ENCODE measurements at regions not wholly inside any gene's neighbourhood (a gene's known extent, or its start where the extent isn't known, plus 50 kb on each side); places are given as distances from the start of the nearest gene placed in this dataset.
"Not testable (repeated sequence)": the region's sequence is repeated elsewhere in the genome, so short reads cannot be mapped to it uniquely, and the experiment has no call there.

DNA sequence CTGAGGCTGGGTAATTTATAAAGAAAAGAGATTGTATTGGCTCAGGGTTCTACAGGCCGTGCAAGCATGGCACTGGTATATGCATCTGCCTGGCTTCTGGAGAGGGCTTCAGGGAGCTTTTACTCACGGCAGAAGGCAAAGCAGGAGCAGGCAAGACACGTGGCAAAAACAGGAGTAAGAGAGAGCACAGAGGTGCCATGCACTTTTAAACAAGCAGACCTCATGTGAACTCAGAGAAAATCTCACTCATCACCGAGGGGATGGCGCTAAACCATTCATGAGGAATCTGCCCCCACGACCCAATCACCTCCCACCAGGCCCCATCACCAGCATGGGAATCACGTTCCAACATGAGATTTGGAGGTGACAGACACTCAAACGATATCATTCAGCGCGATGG is 400.7 kb upstream of the RUNX1 start:
- no peak for DNase-seq

DNA sequence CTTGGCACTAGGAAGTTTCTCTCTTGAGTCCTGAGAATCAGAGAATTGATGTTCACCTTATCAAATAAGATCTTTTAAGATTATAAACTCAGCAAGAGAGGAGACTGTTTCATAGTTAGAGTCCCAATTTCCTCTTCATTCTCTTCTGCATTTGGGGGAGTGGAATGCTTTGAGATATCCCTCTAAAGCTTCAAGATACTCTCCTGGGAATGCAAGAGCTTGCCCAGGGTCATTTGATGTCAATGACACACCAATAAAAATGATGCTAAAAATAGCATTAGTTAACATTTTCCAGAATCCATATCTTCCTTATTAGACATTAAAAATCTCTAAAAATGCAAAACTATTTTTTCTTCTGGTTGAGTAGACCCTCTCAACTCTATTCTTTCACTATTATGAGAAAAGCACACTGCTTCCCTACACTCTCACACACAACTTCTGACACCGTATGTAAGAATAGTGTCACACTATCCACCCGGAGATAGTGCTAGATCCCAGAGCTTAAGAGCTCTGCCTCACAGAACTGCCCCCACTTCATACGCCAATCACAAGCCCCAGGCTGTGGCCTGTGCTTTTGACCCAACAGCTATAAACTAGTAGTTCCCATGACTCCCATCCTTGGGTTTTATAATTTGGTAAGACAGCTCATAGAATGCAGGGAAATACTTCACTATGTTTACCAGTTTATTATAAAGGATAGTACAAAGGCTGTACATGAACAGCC is 399.9 kb upstream of the RUNX1 start:
- no peak for DNase-seq

DNA sequence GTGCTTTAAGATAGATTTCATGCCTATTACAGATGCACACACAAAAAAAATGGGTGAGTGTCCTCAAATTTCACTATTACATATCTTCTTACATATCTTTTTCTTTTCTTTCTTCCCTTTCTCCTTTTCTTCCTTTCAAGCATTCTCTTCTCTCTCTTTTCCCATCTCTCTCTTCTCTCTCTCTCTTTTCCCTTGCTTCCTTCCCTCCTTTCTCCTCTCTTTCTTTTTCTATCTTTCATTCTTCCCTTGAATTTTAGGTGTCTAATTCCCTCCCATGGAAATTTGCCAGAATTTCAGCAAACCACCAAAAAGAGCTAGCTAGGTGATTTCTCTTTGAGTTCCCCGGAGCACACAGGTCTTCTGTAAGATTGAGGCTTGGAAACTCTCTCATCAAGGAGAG is 395.3 kb upstream of the RUNX1 start:
- no peak for DNase-seq

DNA sequence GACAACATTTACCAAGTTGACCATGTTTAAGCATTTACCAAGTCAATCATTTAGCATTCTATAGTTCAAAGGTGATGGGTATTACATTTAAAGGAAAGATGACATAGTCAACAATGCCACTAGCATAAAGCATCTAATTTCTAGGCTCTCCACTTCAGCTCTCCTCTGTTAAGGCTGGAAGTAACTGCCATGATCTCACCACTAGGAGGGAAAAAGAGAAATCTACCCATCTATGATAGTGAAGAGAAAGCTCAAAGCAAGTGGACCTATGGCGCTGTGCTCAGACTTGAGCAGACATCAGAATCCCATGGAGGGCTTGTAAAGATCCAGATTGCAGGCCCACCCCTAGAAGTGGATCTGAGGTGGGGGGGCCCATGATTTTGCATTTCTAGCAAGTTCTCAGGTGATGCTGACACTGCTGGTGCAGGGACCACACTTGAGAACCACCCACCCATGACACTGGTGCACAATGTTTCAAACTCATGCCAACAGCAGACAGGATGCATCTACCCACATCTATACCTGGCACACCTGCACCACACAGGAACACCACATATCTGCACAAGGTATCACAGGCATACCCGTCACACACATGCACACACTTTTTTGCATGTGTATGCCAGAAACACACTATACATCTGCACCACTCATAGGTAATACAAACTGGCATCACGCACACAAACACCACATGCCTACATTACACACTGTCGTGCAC is 392.9 kb upstream of the RUNX1 start:
- DNase-seq: no peak

DNA sequence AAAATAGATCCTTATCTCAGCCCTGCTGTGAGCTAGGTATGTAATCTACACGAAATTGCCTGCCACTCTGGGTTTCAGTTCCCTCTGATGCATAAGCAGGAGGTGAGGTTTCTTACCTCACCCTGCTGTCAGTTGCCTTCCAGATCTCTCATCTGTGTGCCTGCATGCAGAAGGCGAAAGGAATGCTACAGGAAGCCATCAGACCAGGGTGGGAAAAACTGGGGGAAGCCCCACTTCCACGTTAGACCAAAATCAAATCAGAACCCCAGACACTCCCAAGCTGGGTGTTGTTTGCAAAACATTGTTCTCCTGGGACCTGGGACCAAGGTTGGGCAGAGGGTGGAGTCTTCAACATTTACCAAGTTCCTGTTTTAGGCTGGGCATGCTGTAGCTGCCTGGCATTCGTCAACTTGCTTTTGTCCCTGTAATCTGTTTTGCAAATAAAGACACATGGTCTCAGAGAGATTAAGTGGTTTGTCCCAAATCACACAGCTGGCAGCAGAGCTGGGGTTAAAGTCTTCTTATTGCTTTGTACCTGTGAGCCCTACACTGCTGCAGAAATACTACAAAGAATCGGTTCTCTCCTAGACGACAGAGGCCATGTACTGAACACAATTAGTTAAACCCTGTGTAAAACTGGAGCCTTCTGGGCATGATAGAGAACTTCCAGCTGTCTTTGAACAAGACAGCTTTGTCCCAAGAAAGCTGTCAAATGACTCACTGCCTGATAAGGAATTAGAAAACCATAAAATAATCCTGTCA is 389.7 kb upstream of the RUNX1 start:
- no peak for DNase-seq

DNA sequence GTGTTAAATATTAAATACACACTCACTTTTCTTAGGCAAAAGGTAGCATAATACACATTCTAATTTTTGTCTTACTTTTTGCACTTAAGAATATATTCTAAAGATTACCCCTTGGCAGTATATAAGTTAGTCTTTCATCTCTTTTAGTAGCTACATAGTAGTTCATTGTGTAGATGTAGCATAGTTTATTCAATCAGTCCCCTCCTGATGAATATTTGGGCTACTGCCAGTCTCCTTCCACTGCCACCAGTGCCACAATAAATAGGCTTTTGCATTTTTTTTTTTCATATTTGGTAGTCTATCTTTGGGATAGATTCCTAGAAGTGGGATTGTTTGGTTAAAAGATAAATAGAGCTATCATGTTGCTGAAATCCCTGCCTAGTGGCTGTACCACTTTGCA is 388.8 kb upstream of the RUNX1 start:
- DNase-seq: no peak

DNA sequence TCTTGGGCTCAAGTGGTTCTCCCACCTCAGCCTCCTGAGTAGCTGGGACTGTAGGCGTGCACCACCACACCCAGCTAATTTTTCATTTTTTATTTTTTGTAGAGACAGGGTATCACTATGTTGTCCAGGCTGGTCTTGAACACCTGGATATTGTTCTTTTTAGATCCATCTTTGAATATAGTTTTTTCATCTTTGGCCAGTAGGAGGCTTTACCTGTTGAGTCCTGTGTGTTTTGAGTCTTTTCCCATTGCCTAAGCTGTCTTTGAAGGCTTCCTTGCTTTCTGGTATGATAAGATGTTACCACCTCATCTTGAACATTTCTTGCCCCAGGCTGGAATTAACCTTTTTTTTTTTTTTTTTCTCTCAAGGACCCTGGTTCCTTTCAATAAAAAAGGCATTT is 387.8 kb upstream of the RUNX1 start:
- DNase-seq: no peak

DNA sequence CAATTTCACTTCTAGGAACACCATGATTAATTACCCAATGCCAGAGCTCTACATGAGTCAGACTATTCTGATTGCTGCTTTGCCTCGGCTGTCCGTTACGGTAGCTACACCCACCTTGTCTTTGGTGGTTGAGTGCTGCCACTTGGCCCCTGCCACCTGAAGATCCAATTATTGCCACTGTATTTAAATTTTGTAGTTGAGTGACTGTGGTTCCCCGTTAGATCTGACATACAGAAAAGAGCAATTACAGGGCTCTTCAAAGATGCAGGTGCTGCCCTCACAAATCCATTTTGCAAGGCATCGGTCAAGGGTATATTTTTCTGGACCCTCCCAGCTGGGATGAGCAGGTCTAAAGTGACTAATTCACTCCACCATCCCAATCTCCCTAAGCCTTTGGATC is 383.5 kb upstream of the RUNX1 start:
- DNase-seq: not testable (repeated sequence)

DNA sequence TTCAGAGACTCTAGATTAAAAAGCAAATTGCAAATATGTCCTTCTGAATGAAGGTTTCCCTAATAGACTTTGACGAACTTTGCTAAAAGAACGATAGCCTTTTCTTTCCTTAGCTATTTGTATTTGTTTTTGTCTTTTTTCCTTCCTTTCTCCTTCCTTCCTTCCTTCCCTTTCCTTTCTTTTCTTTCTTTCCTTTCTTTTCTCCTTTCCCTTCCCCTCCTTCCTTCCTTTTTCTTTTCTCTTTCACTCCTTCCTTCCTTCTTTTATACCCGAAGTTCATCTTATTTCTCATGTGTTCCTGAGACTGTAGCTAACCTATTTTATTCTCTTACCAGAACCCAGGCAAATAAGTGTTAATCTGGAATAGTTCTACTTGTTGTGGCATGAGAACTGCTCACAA is 381.2 kb upstream of the RUNX1 start:
- no peak for DNase-seq

DNA sequence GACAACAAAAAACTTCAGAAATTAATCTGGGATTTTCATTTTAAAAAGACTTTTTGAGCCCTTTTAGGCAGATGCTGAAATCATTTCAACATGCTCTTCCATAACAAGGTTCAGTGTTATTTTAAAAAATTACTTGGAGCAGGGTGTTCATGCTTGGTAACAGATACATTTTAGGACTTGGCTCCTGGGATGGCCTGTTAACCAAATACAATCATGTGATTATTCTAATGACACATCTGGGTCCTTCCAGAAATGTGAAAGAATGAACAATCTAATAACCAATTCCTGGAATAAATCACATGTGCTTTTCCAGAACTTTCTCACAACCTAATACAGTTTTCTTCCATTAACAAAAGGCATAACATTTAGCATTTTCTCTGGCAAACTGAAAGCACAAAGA is 379.8 kb upstream of the RUNX1 start:
- no peak for DNase-seq

DNA sequence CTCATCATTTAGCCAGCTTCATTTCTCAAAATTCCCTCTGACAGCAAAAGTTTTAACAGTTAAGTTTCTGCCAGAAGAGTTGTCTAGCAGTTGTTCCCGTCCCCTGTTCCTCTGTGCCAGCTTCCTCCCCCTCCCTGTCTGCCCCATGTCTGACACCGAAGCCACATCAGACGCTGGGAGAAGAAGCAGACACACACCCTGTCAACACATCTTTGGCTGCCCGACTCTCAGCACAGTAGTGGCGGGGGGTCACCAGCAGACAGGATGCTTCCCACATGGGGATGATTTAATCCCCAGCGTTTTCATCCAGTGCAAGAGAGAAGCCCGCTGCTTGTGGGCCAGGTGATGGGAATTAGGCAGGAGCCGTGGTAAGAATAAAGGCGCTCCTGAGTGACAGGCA is 379.4 kb upstream of the RUNX1 start:
- no peak for DNase-seq

DNA sequence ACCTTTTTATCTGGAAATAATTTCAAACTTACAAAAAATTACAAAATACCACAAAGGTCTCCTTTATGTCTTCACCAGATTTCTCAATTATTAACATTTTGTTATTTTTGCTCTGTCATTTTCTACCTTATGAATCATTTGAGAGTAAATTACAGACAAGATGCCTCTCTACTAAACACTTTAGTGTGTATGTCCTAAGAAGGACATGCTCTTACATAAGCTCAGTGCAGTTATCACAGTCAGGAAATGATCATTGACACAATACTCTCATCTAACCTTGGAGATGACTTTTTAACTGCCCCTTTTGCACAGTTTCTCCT is 378.9 kb upstream of the RUNX1 start:
- DNase-seq: no peak

DNA sequence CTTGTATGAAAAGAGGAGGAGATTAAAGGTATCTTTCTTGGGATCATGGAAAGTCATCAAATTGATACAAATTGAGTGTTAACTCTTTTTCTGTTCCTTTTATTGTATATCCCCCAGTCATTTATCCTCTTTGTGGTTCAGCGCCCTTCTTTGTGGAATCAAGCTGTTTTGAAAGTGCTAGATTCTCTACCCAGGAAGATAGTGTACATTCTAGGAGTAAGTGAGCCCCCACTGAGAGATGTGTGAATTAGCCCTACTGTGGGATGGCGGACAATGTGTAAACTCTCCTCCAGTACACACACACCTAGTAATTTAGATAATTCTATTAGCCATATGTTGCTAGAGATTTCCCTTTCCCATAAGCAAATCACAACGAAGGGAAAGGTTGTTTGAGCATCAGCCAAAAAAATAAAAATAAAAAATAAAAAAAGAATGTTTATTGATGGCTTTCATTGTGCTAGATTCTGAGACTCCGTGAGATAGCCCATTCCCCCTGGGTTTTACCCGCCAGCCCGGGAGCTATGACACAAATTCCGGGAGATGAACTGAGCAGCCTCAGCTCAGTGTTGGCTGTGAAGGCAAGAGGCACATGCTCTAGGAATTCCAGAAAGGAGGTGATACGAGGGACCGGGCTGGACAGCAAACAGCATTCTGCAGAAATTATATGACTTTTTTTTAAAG is 378.4 kb upstream of the RUNX1 start:
- no peak for DNase-seq

DNA sequence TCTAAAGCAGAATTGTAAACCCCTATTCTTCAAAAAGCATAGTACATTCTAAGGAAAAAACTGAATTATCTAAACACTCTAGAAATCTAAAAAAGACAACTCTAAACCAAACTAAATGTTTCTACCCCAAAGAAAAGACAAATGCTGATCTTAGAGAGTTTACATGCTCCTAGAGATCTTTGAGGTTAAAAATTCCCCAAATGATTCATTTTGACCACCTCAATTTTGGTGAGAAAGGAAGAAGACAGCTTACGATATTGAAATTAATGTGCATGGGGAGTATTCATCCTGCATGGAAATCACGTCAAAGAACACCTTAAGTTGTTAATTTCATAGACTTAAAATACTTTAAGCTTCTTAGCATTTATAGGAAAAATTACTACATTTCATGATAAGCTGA is 377.8 kb upstream of the RUNX1 start:
- no peak for DNase-seq

DNA sequence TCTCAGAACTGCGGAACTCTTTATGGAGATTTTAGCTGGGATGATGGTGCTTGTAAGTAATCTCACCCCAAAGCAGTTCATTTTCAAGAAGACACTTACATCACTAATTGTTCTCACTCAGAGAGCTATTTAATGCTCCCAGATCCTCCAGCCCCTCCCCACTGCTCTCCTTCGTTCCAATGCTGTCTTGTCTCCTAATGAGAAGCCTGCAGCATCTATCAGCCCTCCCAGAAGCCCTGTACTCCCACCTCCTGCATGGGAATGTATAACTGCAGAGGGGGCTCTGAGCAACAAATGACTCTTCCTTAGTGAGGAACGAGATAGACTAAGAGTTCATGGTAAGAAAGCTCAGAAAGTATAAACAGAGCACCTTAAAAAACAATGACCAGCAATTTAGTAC is 377.4 kb upstream of the RUNX1 start:
- no peak for DNase-seq

DNA sequence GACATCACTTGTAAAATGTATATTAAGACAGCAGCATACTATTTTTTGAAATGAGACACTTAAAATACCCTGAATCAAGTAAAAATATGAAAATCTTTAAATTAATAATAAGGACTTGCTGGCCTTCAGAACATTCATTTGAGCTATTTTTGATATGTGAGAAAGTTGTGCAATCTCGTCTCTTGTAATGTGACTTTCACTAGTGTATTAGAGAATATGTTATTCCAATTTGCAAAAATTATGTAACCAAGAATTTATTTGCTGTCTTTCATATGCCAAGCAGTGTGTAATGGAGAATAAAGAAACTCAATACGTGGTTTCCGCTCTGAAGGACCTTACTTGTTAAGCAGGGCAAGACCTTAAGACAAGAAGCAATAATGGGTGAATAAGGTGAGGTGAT is 375.0 kb upstream of the RUNX1 start:
- no peak for DNase-seq

DNA sequence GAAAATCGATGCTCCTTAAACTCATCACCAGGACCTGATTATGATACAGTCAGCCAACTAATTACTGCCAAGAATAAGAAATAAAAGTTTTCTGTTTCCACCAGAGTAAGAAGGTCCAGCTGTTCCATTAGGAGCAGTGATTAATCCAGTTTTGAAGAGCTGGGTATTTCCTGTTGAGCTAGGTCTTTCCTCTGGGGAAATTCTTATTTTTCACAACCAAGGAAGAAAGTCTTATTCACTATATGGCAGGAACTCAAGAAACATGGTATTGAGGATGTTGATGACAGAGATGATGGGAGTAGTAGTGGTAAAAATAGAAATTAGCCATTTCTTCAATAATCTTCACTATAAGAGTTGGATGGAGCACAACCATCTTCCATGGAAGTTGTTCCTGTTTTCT is 374.6 kb upstream of the RUNX1 start:
- DNase-seq: no peak

DNA sequence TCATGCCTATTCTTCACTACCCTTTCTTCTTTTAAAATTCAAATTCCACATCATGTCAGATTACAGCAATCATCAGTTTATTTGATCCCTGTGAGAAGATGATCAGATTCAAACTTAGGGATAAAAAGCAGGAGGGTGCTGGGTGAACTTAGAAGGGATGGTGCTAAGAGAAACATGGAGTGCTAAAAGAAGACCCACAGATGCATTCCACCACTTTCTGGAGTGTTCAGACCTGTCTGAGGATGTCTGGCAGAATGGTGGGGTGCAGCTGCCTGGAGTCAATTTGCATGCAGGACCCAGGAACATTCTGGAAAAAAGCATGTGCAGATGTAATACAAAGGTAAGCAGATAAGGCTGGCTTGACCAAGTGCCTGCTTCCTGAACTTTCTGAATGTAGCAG is 372.9 kb upstream of the RUNX1 start:
- DNase-seq: no peak

DNA sequence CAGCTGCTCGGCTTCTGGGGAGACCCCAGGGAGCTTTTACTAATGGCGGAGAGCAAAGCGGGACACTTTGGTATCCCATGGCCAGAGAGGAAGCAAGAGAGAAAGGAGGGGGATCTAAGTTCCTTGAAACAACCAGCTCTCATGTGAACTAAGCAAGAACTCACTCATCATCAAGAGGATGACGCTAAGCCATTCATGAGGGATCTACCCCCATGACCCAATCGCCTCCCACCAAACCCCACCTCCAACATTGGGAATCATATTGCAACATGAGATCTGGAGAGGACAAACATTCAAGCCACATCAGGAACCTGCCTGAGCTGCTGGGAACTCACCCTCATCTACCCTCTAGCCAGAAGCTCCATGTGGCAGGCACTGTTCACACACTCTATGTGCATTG is 372.1 kb upstream of the RUNX1 start:
- DNase-seq: no peak

DNA sequence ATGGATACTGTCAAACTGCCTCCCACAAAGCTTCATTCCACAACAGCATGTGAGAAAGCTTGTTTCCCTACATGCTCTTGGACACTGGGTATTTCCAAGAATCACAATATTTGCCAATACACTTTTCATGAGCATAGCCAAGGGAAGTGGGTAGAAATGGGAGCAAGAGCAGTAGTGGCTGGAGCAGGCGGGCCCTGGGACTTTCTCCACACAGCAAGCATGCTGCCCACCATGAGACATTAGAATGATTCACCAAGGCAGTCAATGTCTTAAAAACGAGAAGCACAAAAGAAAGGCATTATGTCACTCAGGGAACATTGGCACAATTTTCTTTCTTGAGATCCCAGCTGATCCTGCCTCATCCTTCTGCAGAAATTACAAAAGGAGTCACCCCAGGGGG is 371.6 kb upstream of the RUNX1 start:
- DNase-seq: no peak

DNA sequence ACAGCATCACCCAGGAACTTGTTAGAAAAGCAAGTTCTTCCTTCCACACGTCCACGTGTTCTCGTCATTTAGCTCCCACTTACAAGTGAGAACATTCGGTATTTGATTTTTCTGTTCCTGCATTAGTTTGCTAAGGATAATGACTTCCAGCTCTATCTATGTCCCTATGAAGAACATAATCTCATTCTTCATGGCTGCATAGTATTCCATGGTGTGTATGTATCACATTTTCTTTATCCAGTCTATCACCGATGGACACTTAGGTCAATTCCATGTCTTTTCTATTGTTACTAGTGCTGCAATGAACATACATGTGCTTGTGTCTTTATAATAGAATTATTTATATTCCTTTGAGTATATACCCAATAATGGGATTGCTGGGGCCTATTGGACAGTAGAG is 368.7 kb upstream of the RUNX1 start:
- DNase-seq: no peak

DNA sequence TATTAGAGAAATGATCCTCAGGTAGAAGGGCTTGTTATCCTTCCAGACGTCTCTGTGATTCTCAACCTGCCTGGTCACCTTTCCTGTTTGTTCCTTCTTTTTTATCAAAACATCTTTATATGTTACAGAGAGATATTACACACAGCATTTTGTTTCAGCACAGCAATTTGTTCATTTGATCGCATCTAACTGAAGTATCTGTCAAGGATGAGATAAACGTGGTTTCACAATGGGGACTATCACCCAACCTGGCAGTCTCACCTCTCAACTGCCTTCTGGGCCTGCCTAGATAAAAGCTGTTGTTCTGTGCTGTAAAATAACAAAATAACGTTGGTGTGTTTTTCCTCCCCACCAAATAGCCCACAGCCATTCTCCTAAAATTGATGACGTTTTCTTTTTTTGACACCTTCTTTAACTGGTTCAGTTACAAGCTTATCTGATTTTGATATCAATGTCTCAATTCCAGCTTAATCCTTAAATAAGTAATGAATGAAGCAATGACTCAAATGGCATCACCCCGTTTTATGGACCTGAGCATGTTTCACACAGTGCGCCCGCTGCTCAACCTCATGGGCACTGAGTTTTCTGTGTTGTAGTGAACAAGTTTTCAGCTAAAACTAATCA is 367.9 kb upstream of the RUNX1 start:
- DNase-seq: no peak

DNA sequence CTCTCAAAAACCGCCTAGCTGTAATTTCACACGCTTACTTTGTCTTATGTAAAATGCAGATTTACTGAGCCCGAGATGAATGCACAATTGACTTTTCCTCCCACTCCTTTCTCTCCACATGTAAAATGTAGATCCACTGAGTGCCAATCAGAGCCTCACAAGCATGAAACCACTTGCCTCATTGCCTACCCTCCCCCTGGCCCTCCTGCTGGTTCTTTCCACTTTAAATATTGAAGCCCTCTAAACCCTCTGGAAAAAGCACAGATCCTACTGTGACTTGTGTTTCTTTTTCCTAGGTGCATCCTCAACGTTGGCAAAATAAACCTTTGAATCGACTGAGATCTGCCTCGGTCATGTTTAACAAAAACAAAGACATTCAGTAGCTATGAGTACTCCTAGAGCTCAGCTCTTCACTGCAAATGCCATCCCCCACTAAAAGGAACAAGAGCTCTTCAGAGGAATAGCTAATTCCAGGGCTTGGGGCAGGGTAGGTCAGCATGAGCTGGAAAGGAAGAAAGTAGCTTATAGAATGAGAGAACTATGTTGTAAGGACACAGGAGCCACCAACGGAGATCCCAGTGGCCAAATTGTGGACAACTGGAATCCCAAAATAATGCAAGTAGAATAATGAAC is 365.5 kb upstream of the RUNX1 start:
- DNase-seq: no peak

Data from kidney glomerular epithelial cell (primary cell).